ENCODE measurements at regions not wholly inside any gene's neighbourhood (a gene's known extent, or its start where the extent isn't known, plus 50 kb on each side); places are given as distances from the start of the nearest gene placed in this dataset.

DNA sequence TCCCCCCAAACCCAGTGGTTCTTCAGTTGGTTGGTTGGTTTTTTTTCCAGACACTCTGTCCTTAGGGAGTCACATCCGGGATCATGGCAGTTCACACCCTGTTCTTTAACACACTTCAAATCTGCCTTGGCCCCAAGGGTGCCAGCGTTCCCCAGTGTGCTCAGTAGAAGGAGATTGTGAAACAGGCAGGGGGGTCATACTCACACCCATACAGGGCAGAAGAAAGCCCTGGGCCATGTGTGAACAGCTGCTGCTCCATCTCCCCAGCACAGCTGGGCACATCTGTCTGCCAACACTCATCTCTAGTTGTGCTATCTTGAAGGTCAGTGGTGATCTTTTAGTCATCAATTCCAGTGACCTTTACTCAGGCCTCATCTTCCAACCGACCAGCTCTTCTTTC is 64.4 kb upstream of the FUT8 start:
- no TSS peak for BruUV-seq (replicated peaks)
- Mint-ChIP-seq H3K27ac (ENCODE audit: low read depth, unreplicated experiment) (peak overlapping the region; percentile 0), H3K27me3 (ENCODE audit: insufficient read depth, unreplicated experiment) (no peaks in the 10 kb centered on the region), H3K36me3 (ENCODE audit: insufficient read depth, unreplicated experiment) (peaks cover 1% of the 10 kb centered on the region), H3K9me3 (ENCODE audit: unreplicated experiment) (no peaks in the 10 kb centered on the region), H3K4me3 (ENCODE audit: unreplicated experiment) (no peak overlapping the region), H3K4me1 (ENCODE audit: insufficient read depth, unreplicated experiment) (peaks cover 26% of the 10 kb centered on the region)
- POLR2A ChIA-PET, result interaction anchor here (0.9 kb wide), 1 partner anchor 63 kb away, joined by 4 read pairs; no protein-coding TSS in a partner anchor
- TF ChIP-seq, protein P1, sequence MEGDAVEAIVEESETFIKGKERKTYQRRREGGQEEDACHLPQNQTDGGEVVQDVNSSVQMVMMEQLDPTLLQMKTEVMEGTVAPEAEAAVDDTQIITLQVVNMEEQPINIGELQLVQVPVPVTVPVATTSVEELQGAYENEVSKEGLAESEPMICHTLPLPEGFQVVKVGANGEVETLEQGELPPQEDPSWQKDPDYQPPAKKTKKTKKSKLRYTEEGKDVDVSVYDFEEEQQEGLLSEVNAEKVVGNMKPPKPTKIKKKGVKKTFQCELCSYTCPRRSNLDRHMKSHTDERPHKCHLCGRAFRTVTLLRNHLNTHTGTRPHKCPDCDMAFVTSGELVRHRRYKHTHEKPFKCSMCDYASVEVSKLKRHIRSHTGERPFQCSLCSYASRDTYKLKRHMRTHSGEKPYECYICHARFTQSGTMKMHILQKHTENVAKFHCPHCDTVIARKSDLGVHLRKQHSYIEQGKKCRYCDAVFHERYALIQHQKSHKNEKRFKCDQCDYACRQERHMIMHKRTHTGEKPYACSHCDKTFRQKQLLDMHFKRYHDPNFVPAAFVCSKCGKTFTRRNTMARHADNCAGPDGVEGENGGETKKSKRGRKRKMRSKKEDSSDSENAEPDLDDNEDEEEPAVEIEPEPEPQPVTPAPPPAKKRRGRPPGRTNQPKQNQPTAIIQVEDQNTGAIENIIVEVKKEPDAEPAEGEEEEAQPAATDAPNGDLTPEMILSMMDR (IDR thresholded peaks at IDR 0.05; ENCODE audit: unreplicated experiment), result no peak
- no peak for DNase-seq (ENCODE audit: unreplicated experiment)
- intact Hi-C loops (cut with micrococcal nuclease), result no loop called here
- CTCF ChIA-PET, result interaction anchor here (0.7 to 1.5 kb wide), 3 partner anchors 11 to 389 kb away, joined by 3 to 11 read pairs (median 4); no protein-coding TSS in a partner anchor

DNA sequence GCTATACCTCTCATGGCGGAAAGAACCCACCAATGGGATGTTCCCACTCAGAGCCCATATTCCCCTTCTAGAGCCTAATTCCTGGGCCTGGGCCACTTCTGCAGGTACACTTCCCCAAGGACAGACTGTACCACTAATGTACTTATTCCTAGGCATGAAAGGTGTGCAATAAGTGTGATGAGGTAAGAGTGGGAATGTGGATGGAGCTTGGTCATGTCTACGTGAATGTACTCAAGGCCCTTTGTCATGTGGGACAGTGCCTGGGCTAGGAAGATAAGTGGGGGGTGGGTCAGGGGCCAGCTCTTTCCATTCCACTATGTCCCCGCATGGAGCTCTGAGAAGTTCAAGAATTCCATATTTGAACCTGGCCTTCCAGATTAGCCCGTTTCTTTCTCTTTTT is 63.4 kb upstream of the FUT8 start:
- BruUV-seq (replicated peaks), result no TSS peak
- POLR2A ChIA-PET, result interaction anchor here (0.9 to 1.3 kb wide), 3 partner anchors 9 to 80 kb away, joined by 4 read pairs; no protein-coding TSS in a partner anchor
- DNase-seq (ENCODE audit: unreplicated experiment), result peak; percentile 78
- Mint-ChIP-seq H3K36me3 (ENCODE audit: insufficient read depth, unreplicated experiment) (no peaks in the 10 kb centered on the region), H3K4me3 (ENCODE audit: unreplicated experiment) (no peak overlapping the region), H3K9me3 (ENCODE audit: unreplicated experiment) (no peaks in the 10 kb centered on the region), H3K27me3 (ENCODE audit: insufficient read depth, unreplicated experiment) (no peaks in the 10 kb centered on the region), H3K4me1 (ENCODE audit: insufficient read depth, unreplicated experiment) (peaks cover 30% of the 10 kb centered on the region), H3K27ac (ENCODE audit: low read depth, unreplicated experiment) (peak overlapping the region; percentile 39)
- CTCF ChIA-PET, result interaction anchor here (0.6 to 1.5 kb wide), 3 partner anchors 10 to 610 kb away, joined by 3 to 11 read pairs (median 3); no protein-coding TSS in a partner anchor
- intact Hi-C loops (cut with micrococcal nuclease), result no loop called here
- TF ChIP-seq, protein P1 (IDR thresholded peaks at IDR 0.05; ENCODE audit: unreplicated experiment), result no peak

DNA sequence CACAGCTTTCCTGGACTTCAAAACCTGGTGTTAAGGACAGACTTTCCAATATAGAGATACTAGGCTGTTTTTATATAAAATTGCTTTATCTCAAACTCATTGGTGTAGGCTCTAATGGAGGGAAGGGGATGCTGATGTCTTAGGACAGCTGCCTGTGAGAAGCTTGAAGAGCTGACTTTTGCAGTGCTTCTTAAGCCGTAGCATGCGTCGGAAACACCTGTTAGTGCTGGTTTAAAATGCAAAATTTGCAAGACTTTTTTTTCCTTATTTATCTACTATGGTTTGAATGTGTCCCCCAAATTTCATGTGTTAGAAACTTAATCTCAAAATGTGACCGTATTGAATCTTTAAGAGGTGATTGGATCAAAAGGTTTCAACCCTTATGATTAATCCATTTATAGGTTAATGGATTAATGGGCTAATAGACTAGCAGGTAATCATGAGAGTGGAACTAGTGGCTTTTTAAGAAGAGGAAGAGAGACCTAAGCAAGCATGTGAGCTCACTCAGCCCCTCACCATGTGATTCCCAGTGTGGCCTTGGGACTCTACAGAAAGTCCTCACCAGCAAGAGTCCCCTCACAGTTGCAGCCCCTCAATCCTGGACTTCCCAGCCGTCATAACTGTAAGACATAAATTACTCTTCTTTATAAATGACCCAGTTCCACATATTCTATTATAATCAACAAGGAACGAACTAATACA is 60.9 kb upstream of the FUT8 start:
- ChIA-PET POLR2A (interaction anchor here (0.6 kb wide), 1 partner anchor 41 kb away, joined by 4 read pairs; no protein-coding TSS in a partner anchor), CTCF (no interaction called here)
- TF ChIP-seq, protein P1 (IDR thresholded peaks at IDR 0.05; ENCODE audit: unreplicated experiment), result no peak
- no peak for DNase-seq (ENCODE audit: unreplicated experiment)
- Mint-ChIP-seq H3K4me3 (ENCODE audit: unreplicated experiment) (no peak overlapping the region), H3K4me1 (ENCODE audit: insufficient read depth, unreplicated experiment) (peaks cover 40% of the 10 kb centered on the region), H3K9me3 (ENCODE audit: unreplicated experiment) (no peaks in the 10 kb centered on the region), H3K27ac (ENCODE audit: low read depth, unreplicated experiment) (no peak overlapping the region), H3K36me3 (ENCODE audit: insufficient read depth, unreplicated experiment) (no peaks in the 10 kb centered on the region), H3K27me3 (ENCODE audit: insufficient read depth, unreplicated experiment) (no peaks in the 10 kb centered on the region)
- BruUV-seq (replicated peaks), result no TSS peak
- intact Hi-C loops (cut with micrococcal nuclease), result no loop called here

DNA sequence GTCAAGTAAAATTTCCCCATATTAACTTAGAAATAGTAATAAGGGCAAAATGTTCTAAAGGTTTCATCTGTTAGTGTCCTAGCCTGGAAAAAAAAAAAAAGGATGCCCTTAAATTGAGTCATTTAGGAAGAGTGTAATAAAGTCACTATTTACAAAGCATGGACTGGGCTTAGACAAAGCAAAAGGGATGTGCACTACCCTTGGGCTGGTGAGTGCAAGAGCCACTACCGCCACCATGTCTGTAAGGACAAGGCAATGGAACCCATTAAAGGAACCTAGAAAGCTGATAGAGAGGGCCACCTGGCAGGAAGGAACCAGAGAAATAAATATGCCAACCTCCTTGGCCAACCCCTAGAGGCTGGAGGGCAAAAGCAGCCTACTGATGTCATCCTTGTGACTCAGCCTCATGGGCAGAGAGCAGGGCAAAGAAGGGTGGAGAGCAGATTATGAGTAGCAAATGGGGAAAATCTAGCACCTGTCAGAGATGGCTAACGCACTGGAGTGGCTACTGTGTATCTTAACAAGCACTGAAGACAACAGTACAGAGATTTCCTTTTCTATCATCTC is 59.5 kb upstream of the FUT8 start:
- H3K4me3 Mint-ChIP-seq (ENCODE audit: unreplicated experiment), result no peak overlapping the region
- H3K4me1 Mint-ChIP-seq (ENCODE audit: insufficient read depth, unreplicated experiment), result peaks cover 47% of the 10 kb centered on the region
- ChIA-PET CTCF (interaction anchor here (0.5 kb wide), 1 partner anchor 49 kb away, joined by 3 read pairs; no protein-coding TSS in a partner anchor), POLR2A (interaction anchor here (0.6 to 2.8 kb wide), 2 partner anchors 58 to 75 kb away, joined by 4 to 9 read pairs; no protein-coding TSS in a partner anchor)
- no TSS peak for BruUV-seq (replicated peaks)
- peak overlapping the region; percentile 18 for H3K27ac Mint-ChIP-seq (ENCODE audit: low read depth, unreplicated experiment)
- DNase-seq (ENCODE audit: unreplicated experiment), result peak; percentile 89
- H3K27me3 Mint-ChIP-seq (ENCODE audit: insufficient read depth, unreplicated experiment), result no peaks in the 10 kb centered on the region
- H3K9me3 Mint-ChIP-seq (ENCODE audit: unreplicated experiment), result no peaks in the 10 kb centered on the region
- TF ChIP-seq, protein P1 (IDR thresholded peaks at IDR 0.05; ENCODE audit: unreplicated experiment), result no peak
- intact Hi-C loops (cut with micrococcal nuclease), result no loop called here
- no peaks in the 10 kb centered on the region for H3K36me3 Mint-ChIP-seq (ENCODE audit: insufficient read depth, unreplicated experiment)

Data from MCF 10A (cell line).